GM12864 (cell line): ENCODE measurements at regions not wholly inside any gene's neighbourhood (a gene's known extent, or its start where the extent isn't known, plus 50 kb on each side); places are given as distances from the start of the nearest gene placed in this dataset.

ENCODE experiments used
- DNase-seq: peaks from one replicate; pipeline ENCODE4 v3.0.0-alpha.2; 2011; ENCODE audit warnings: low read depth
- H3K4me3 ChIP-seq: 2 replicates; pipeline ENCODE4 v1.5.1; 2011; ENCODE audit warnings: mild to moderate bottlenecking, low read depth, low read length, control low read depth
- TF ChIP-seq, protein P1 (sequence below): IDR thresholded peaks from 2 replicates; pipeline ENCODE4 v1.5.1; 2011; ENCODE audit warnings: low read depth, mild to moderate bottlenecking, moderate library complexity, low read length, control low read depth, inconsistent platforms; ENCODE audit errors: missing control alignments

GRCh38 chr18:55833543-55833942, 245.6 kb upstream of the TCF4 start:
- H3K4me3 ChIP-seq: no peak overlapping the region
- no peak for DNase-seq
- TF ChIP-seq, protein P1, sequence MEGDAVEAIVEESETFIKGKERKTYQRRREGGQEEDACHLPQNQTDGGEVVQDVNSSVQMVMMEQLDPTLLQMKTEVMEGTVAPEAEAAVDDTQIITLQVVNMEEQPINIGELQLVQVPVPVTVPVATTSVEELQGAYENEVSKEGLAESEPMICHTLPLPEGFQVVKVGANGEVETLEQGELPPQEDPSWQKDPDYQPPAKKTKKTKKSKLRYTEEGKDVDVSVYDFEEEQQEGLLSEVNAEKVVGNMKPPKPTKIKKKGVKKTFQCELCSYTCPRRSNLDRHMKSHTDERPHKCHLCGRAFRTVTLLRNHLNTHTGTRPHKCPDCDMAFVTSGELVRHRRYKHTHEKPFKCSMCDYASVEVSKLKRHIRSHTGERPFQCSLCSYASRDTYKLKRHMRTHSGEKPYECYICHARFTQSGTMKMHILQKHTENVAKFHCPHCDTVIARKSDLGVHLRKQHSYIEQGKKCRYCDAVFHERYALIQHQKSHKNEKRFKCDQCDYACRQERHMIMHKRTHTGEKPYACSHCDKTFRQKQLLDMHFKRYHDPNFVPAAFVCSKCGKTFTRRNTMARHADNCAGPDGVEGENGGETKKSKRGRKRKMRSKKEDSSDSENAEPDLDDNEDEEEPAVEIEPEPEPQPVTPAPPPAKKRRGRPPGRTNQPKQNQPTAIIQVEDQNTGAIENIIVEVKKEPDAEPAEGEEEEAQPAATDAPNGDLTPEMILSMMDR: no peak

DNA sequence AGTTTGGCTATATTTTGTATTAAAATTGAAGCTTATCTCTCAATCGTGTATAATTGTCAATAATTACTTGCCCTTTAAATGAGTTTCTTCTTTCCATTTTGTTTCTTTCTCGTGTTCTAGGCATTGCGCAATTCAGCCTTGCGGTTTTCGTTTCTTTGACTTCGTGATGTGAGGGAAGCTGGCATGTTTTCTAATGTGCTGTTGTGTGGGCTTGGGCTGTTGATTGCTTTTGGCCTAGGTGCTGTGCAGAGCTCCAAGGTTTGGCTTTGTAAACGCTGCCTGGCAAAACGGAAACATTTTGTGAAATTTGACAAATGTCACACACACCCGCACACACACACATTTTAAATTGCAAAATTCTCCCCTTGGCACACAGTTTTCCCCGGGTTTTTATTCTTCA, 242.6 kb upstream of the TCF4 start:
- H3K4me3 ChIP-seq: no peak overlapping the region
- DNase-seq: no peak
- TF ChIP-seq, protein P1: no peak

DNA sequence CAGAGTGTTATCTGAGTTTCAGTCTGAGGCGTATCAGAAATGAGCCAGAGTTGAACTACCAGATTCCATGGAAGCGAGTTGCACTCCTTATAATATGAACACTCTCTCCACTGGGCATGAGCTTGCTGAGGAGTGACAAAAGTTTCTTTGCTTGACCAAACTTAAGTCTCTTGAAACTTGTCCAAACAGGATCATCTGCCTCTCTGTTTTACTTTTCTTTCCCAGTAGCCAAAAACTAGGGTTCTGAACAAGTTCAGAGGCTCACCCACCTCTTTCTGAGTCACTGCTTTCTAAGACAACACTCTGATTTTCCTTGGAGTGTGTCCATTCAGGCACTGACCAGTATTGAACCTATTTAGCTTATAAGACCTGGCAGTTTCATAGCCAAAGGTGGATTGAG, 233.2 kb upstream of the TCF4 start:
- H3K4me3 ChIP-seq: no peak overlapping the region
- TF ChIP-seq, protein P1: no peak
- DNase-seq: no peak

GRCh38 chr18:55819448-55819847, 231.5 kb upstream of the TCF4 start:
- no peak overlapping the region for H3K4me3 ChIP-seq
- TF ChIP-seq, protein P1: no peak
- DNase-seq: no peak

GRCh38 chr18:55818284-55818683, 230.3 kb upstream of the TCF4 start:
- TF ChIP-seq, protein P1: no peak
- H3K4me3 ChIP-seq: no peak overlapping the region
- DNase-seq: no peak

GRCh38 chr18:55811925-55812324, 223.9 kb upstream of the TCF4 start:
- no peak for DNase-seq
- TF ChIP-seq, protein P1: no peak
- no peak overlapping the region for H3K4me3 ChIP-seq

- H3K4me3 ChIP-seq: no peak overlapping the region
- no peak for DNase-seq
- TF ChIP-seq, protein P1: no peak
These were observed 217.7 kb upstream of the TCF4 start for GRCh38 chr18:55805666-55806065.
